ENCODE measurements at regions not wholly inside any gene's neighbourhood (a gene's known extent, or its start where the extent isn't known, plus 50 kb on each side); places are given as distances from the start of the nearest gene placed in this dataset.

GRCh38 chr4:65120287-65120686 lies 550.0 kb downstream of the EPHA5 start:
- WGBS = no CpG with 5 or more reads among the region's 1 CpG
- H3K4me1 ChIP-seq (ENCODE audit: insufficient read depth, low read length) = peaks cover 4% of the 10 kb centered on the region; the same call in 1 of the 2 replicates
- H3K9me3 ChIP-seq (ENCODE audit: insufficient read depth, low read depth, low read length) = no peaks in the 10 kb centered on the region

GRCh38 chr4:65102419-65102818 lies 567.9 kb downstream of the EPHA5 start:
- 96% methylated on average over 2 of the region's 2 CpGs for WGBS
- Histone ChIP-seq H3K4me3 (ENCODE audit: low read length) (no peak overlapping the region), H3K36me3 (ENCODE audit: insufficient read depth, low read length) (no peaks in the 10 kb centered on the region), H3K27me3 (ENCODE audit: insufficient read depth, low read length) (no peaks in the 10 kb centered on the region), H3K9me3 (ENCODE audit: insufficient read depth, low read depth, low read length) (peaks cover 4% of the 10 kb centered on the region), H3K9ac (ENCODE audit: low read depth, low read length) (no peak overlapping the region), H3K4me1 (ENCODE audit: insufficient read depth, low read length) (no peaks in the 10 kb centered on the region), H3K27ac (ENCODE audit: low read depth, low read length) (no peak overlapping the region)

More at GRCh38 chr4:65120287-65120686, 550.0 kb downstream of the EPHA5 start:
- no peak overlapping the region for H3K9ac ChIP-seq (ENCODE audit: low read depth, low read length)
- no peak overlapping the region for H3K27ac ChIP-seq (ENCODE audit: low read depth, low read length)
- H3K27me3 ChIP-seq (ENCODE audit: insufficient read depth, low read length) = no peaks in the 10 kb centered on the region
- no peak overlapping the region for H3K4me3 ChIP-seq (ENCODE audit: low read length)
- no peaks in the 10 kb centered on the region for H3K36me3 ChIP-seq (ENCODE audit: insufficient read depth, low read length)

- no CpG with 5 or more reads among the region's 1 CpG for WGBS
- H3K9me3 ChIP-seq (ENCODE audit: insufficient read depth, low read depth, low read length) = peaks cover 33% of the 10 kb centered on the region
- H3K27me3 ChIP-seq (ENCODE audit: insufficient read depth, low read length) = no peaks in the 10 kb centered on the region
These were observed 573.7 kb downstream of the EPHA5 start for GRCh38 chr4:65096630-65097029.

GRCh38 chr4:65089666-65090065 lies 580.6 kb downstream of the EPHA5 start:
- H3K9ac ChIP-seq (ENCODE audit: low read depth, low read length) = no peak overlapping the region
- H3K27ac ChIP-seq (ENCODE audit: low read depth, low read length) = no peak overlapping the region
- H3K27me3 ChIP-seq (ENCODE audit: insufficient read depth, low read length) = no peaks in the 10 kb centered on the region
- no peaks in the 10 kb centered on the region for H3K36me3 ChIP-seq (ENCODE audit: insufficient read depth, low read length)
- no peak overlapping the region for H3K4me3 ChIP-seq (ENCODE audit: low read length)
- peaks cover 13% of the 10 kb centered on the region for H3K9me3 ChIP-seq (ENCODE audit: insufficient read depth, low read depth, low read length)
- H3K4me1 ChIP-seq (ENCODE audit: insufficient read depth, low read length) = no peaks in the 10 kb centered on the region

More at GRCh38 chr4:65096630-65097029, 573.7 kb downstream of the EPHA5 start:
- no peak overlapping the region for H3K4me3 ChIP-seq (ENCODE audit: low read length)
- H3K4me1 ChIP-seq (ENCODE audit: insufficient read depth, low read length) = no peaks in the 10 kb centered on the region
- H3K27ac ChIP-seq (ENCODE audit: low read depth, low read length) = no peak overlapping the region
- no peaks in the 10 kb centered on the region for H3K36me3 ChIP-seq (ENCODE audit: insufficient read depth, low read length)
- H3K9ac ChIP-seq (ENCODE audit: low read depth, low read length) = no peak overlapping the region

DNA sequence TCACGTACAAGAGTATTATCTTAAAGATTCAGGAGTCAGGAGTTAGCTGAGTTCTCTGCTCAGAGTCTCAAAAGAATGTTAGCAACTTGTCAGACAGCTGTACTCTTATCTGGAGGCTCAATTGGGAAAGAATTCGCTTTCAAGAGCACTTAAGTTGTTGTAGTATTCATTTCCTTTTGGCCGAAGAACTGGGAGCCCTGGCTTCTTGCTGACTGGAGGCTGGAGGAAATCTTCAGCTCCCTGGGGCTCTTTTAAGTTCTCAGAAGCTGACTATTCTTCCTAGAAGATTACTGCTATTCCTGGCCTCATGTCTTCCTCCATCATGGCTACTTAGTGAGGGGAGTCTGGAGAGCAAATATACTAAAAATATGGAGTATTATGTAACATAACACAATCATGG lies 587.2 kb downstream of the EPHA5 start:
- no peak overlapping the region for H3K4me3 ChIP-seq (ENCODE audit: low read length)
- H3K27me3 ChIP-seq (ENCODE audit: insufficient read depth, low read length) = no peaks in the 10 kb centered on the region
- H3K36me3 ChIP-seq (ENCODE audit: insufficient read depth, low read length) = no peaks in the 10 kb centered on the region
- WGBS = 78% methylated on average over 3 of the region's 3 CpGs
- H3K27ac ChIP-seq (ENCODE audit: low read depth, low read length) = no peak overlapping the region
- peaks cover 9% of the 10 kb centered on the region for H3K9me3 ChIP-seq (ENCODE audit: insufficient read depth, low read depth, low read length)
- H3K9ac ChIP-seq (ENCODE audit: low read depth, low read length) = no peak overlapping the region
- H3K4me1 ChIP-seq (ENCODE audit: insufficient read depth, low read length) = no peaks in the 10 kb centered on the region

DNA sequence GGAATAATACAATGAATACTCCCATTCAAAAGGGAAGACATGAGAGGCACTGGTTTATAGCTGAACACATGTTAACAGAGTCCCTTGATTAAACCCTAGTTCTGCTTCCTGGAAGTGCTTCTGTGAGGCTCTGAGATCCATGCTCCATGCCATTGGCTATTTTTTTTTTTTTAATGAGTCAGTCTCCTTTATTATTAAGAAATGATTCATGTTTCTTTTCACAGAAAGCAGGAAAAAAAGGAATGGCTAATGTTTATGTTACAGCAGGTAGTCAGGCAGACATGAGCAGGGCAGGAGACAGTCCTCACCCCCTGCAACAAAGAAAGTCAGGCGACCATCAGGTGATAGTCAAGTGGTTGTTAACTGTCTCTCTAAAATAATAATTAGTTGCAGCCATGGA lies 598.7 kb downstream of the EPHA5 start:
- H3K9ac ChIP-seq (ENCODE audit: low read depth, low read length) = no peak overlapping the region
- H3K9me3 ChIP-seq (ENCODE audit: insufficient read depth, low read depth, low read length) = peaks cover 16% of the 10 kb centered on the region
- WGBS = 93% methylated on average over 1 of the region's 1 CpG
- H3K27ac ChIP-seq (ENCODE audit: low read depth, low read length) = no peak overlapping the region
- H3K4me1 ChIP-seq (ENCODE audit: insufficient read depth, low read length) = no peaks in the 10 kb centered on the region
- no peaks in the 10 kb centered on the region for H3K36me3 ChIP-seq (ENCODE audit: insufficient read depth, low read length)
- H3K27me3 ChIP-seq (ENCODE audit: insufficient read depth, low read length) = no peaks in the 10 kb centered on the region
- H3K4me3 ChIP-seq (ENCODE audit: low read length) = no peak overlapping the region

DNA sequence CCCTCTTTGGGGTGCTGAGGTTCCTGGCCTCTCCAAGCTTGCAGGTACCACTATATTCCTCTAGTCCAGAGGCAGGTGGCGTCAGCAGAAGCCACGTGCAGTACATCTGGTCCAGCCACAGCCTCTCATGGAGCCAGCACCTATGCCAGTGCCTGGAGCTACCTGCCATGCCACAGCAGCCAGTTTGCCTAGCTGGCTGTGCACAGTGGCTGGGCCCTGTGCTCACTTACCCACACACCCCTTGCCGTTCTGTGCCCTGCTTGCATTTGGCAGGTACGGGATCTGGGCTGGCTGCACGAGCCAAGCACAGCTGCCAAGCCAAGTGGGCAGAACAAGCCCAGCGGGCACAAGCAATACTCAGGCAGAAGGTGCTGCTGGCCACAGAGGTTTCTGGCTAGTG lies 601.1 kb downstream of the EPHA5 start:
- Histone ChIP-seq H3K36me3 (ENCODE audit: insufficient read depth, low read length) (no peaks in the 10 kb centered on the region), H3K4me3 (ENCODE audit: low read length) (no peak overlapping the region), H3K4me1 (ENCODE audit: insufficient read depth, low read length) (no peaks in the 10 kb centered on the region), H3K27ac (ENCODE audit: low read depth, low read length) (no peak overlapping the region), H3K27me3 (ENCODE audit: insufficient read depth, low read length) (no peaks in the 10 kb centered on the region), H3K9ac (ENCODE audit: low read depth, low read length) (no peak overlapping the region), H3K9me3 (ENCODE audit: insufficient read depth, low read depth, low read length) (peaks cover 16% of the 10 kb centered on the region)
- 75% methylated on average over 6 of the region's 6 CpGs for WGBS

GRCh38 chr4:65066106-65066505 lies 604.2 kb downstream of the EPHA5 start:
- Histone ChIP-seq H3K9ac (ENCODE audit: low read depth, low read length) (no peak overlapping the region), H3K4me3 (ENCODE audit: low read length) (no peak overlapping the region), H3K36me3 (ENCODE audit: insufficient read depth, low read length) (no peaks in the 10 kb centered on the region), H3K27ac (ENCODE audit: low read depth, low read length) (no peak overlapping the region), H3K27me3 (ENCODE audit: insufficient read depth, low read length) (no peaks in the 10 kb centered on the region), H3K4me1 (ENCODE audit: insufficient read depth, low read length) (no peaks in the 10 kb centered on the region), H3K9me3 (ENCODE audit: insufficient read depth, low read depth, low read length) (no peaks in the 10 kb centered on the region)

DNA sequence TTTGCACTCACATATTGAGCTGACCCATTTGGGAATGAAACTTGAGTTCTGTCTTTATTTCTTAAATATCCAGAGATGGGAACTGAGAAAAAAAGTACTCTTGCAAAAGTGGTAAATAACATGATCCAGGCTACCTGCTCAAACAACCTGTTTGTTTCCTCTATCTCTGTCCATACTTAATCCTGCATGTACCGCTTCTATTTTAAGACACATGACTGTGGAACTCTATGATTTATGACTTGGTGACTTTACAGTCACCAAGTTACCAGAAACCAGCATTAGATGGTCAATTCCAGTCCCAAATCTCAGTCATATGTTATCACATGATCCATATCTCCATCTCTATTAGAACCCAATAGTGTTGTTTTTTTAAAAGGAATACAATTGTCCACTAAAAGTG lies 606.7 kb downstream of the EPHA5 start:
- H3K9ac ChIP-seq (ENCODE audit: low read depth, low read length) = no peak overlapping the region

DNA sequence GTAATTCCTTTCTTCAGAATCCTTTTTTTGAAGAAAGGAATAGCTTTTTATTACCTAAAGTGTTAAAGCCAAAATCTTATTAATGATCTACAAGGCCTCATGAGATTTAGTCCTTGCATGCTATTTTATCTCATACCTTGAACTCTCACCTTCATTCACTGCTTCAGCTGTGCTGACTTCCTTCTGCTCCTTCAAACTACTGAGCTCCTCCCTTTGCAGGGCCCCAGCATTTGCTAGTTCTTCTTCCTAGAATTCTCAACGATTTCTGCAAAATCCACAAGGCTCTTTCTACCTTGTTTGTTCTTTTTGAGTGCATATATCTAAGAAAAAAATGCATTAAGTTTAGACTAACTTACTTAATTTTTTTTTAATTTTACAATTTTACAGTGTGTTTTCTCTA lies 619.5 kb downstream of the EPHA5 start:
- Histone ChIP-seq H3K9me3 (ENCODE audit: insufficient read depth, low read depth, low read length) (no peaks in the 10 kb centered on the region), H3K27ac (ENCODE audit: low read depth, low read length) (no peak overlapping the region), H3K27me3 (ENCODE audit: insufficient read depth, low read length) (no peaks in the 10 kb centered on the region), H3K4me3 (ENCODE audit: low read length) (no peak overlapping the region), H3K9ac (ENCODE audit: low read depth, low read length) (no peak overlapping the region), H3K36me3 (ENCODE audit: insufficient read depth, low read length) (no peaks in the 10 kb centered on the region), H3K4me1 (ENCODE audit: insufficient read depth, low read length) (no peaks in the 10 kb centered on the region)
- WGBS = no CpG with 5 or more reads among the region's 1 CpG

More for the DNA sequence above, 606.7 kb downstream of the EPHA5 start:
- no peaks in the 10 kb centered on the region for H3K27me3 ChIP-seq (ENCODE audit: insufficient read depth, low read length)
- H3K36me3 ChIP-seq (ENCODE audit: insufficient read depth, low read length) = no peaks in the 10 kb centered on the region
- H3K4me1 ChIP-seq (ENCODE audit: insufficient read depth, low read length) = no peaks in the 10 kb centered on the region
- no peak overlapping the region for H3K27ac ChIP-seq (ENCODE audit: low read depth, low read length)
- H3K9me3 ChIP-seq (ENCODE audit: insufficient read depth, low read depth, low read length) = peaks cover under 1% of the 10 kb centered on the region; the same call in 1 of the 2 replicates
- H3K4me3 ChIP-seq (ENCODE audit: low read length) = no peak overlapping the region
- 95% methylated on average over 1 of the region's 1 CpG for WGBS

GRCh38 chr4:65046192-65047133 lies 623.8 kb downstream of the EPHA5 start:
- Histone ChIP-seq H3K27me3 (ENCODE audit: insufficient read depth, low read length) (no peaks in the 10 kb centered on the region), H3K4me3 (ENCODE audit: low read length) (no peak overlapping the region), H3K4me1 (ENCODE audit: insufficient read depth, low read length) (no peaks in the 10 kb centered on the region), H3K27ac (ENCODE audit: low read depth, low read length) (no peak overlapping the region), H3K9ac (ENCODE audit: low read depth, low read length) (no peak overlapping the region), H3K9me3 (ENCODE audit: insufficient read depth, low read depth, low read length) (no peaks in the 10 kb centered on the region), H3K36me3 (ENCODE audit: insufficient read depth, low read length) (no peaks in the 10 kb centered on the region)
- 91% methylated on average over 4 of the region's 4 CpGs for WGBS
